Thyroid gland (tissue), 4 donors: ENCODE measurements at regions not wholly inside any gene's neighbourhood (a gene's known extent, or its start where the extent isn't known, plus 50 kb on each side); places are given as distances from the start of the nearest gene placed in this dataset.

ENCODE experiments used
- DNase-seq, 2 donors: peaks; one replicate each; pipeline ENCODE4 v3.0.0-alpha.2; 2019
- H3K27ac ChIP-seq, 3 donors: fragments of 200-600 bp; sonication (generic); 1 replicate in 2 of 3; 2 replicates in 1 of 3; pipeline ENCODE4 v1.5.1; 2016 to 2019; ENCODE audit warnings: mild to moderate bottlenecking in 1 of 3, moderate library complexity in 1 of 3
- H3K27me3 ChIP-seq: fragments of 200-600 bp; sonication (generic); one replicate; pipeline ENCODE4 v1.5.1; 2019
- H3K36me3 ChIP-seq, 2 donors: fragments of 200-600 bp; sonication (generic); one replicate each; pipeline ENCODE4 v1.5.1; 2016 to 2019
- H3K4me1 ChIP-seq, 2 donors: fragments of 200-600 bp; sonication (generic); one replicate each; pipeline ENCODE4 v1.5.1; 2017 to 2019
- H3K4me3 ChIP-seq, 3 donors: fragments of 200-600 bp; sonication (generic); replicated peaks in 1 of 3; 1 replicate in 2 of 3; 2 replicates in 1 of 3; pipeline ENCODE4 v1.5.1; 2016; ENCODE audit warnings: mild to moderate bottlenecking in 1 of 3
- H3K9me3 ChIP-seq: fragments of 200-600 bp; sonication (generic); one replicate; pipeline ENCODE4 v1.5.1; 2017
- CTCF ChIP-seq, 6 experiments: fragments of 200-600 bp in 3 of 6; fragments of 450-650 bp in 3 of 6; sonication (generic) in 3 of 6; IDR thresholded peaks; one replicate each; pipeline ENCODE4 v1.5.1; 2016 to 2019; ENCODE audit warnings: antibody characterized with exemption in 6 of 6, mild to moderate bottlenecking in 2 of 6, inconsistent platforms in 1 of 6, moderate library complexity in 1 of 6
- POLR2A ChIP-seq, 2 donors: fragments of 450-650 bp; IDR thresholded peaks; one replicate each; pipeline ENCODE4 v1.6.1; 2017; ENCODE audit warnings: antibody characterized with exemption in 2 of 2, mild to moderate bottlenecking in 2 of 2, moderate library complexity in 1 of 2
- WGBS, 2 donors: methylation state at CpG; one replicate each; pipeline ENCODE4 v1.1.5; 2017; 5-methylcytosine and 5-hydroxymethylcytosine counted together
- intact Hi-C: fragments of 100-400 bp; cut with DNase I; formaldehyde crosslinking; loops from one replicate; pipeline ENCODE4 v1.15.1; 2023

- Histone ChIP-seq H3K36me3 (no peaks in the 10 kb centered on the region), H3K4me1 (no peaks in the 10 kb centered on the region), H3K9me3 (no peaks in the 10 kb centered on the region), H3K27me3 (no peaks in the 10 kb centered on the region), H3K4me3 (no peak overlapping the region), H3K27ac (no peak overlapping the region)
- DNase-seq = peak in 1 of 2 donors; percentile 9
- no peak for TF ChIP-seq CTCF (IDR thresholded peaks at IDR 0.05)
- TF ChIP-seq POLR2A (IDR thresholded peaks at IDR 0.05) = no peak
- 63 to 71% methylated on average over 8 of the region's 8 CpGs for WGBS, 2 donors
- intact Hi-C loops = no loop called here
Measured at GRCh38 chr10:29119374-29119773, 169.5 kb upstream of the LYZL1 start.

GRCh38 chr10:29120216-29120615 lies 168.7 kb upstream of the LYZL1 start:
- 71 to 94% methylated on average over 3 of the region's 3 CpGs for WGBS, 2 donors
- H3K4me1 ChIP-seq = no peaks in the 10 kb centered on the region
- intact Hi-C loops = no loop called here

GRCh38 chr10:29124864-29125263 lies 164.0 kb upstream of the LYZL1 start:
- Histone ChIP-seq H3K27ac (no peak overlapping the region), H3K4me1 (no peaks in the 10 kb centered on the region), H3K4me3 (no peak overlapping the region), H3K9me3 (no peaks in the 10 kb centered on the region), H3K36me3 (no peaks in the 10 kb centered on the region), H3K27me3 (no peaks in the 10 kb centered on the region)
- intact Hi-C loops = no loop called here
- no peak for DNase-seq
- TF ChIP-seq POLR2A (IDR thresholded peaks at IDR 0.05) (no peak), CTCF (IDR thresholded peaks at IDR 0.05) (no peak)
- WGBS, 2 donors = 88 to 92% methylated on average over 6 of the region's 6 CpGs

More at GRCh38 chr10:29120216-29120615, 168.7 kb upstream of the LYZL1 start:
- no peak for TF ChIP-seq POLR2A (IDR thresholded peaks at IDR 0.05)
- TF ChIP-seq CTCF (IDR thresholded peaks at IDR 0.05) = no peak
- no peak overlapping the region for H3K27ac ChIP-seq
- H3K4me3 ChIP-seq = no peak overlapping the region
- no peaks in the 10 kb centered on the region for H3K27me3 ChIP-seq
- no peaks in the 10 kb centered on the region for H3K36me3 ChIP-seq
- no peak for DNase-seq
- H3K9me3 ChIP-seq = no peaks in the 10 kb centered on the region

GRCh38 chr10:29127037-29127700 lies 161.7 kb upstream of the LYZL1 start:
- H3K9me3 ChIP-seq = no peaks in the 10 kb centered on the region
- no peak overlapping the region for H3K27ac ChIP-seq
- WGBS, 2 donors = 59 to 66% methylated on average over 7 of the region's 7 CpGs
- H3K27me3 ChIP-seq = no peaks in the 10 kb centered on the region
- no peak for TF ChIP-seq POLR2A (IDR thresholded peaks at IDR 0.05)
- TF ChIP-seq CTCF (IDR thresholded peaks at IDR 0.05) = no peak
- no peak overlapping the region for H3K4me3 ChIP-seq
- no peaks in the 10 kb centered on the region for H3K36me3 ChIP-seq
- intact Hi-C loops = no loop called here
- peaks cover 0 to 2% of the 10 kb centered on the region in 2 donors for H3K4me1 ChIP-seq
- no peak for DNase-seq

- Histone ChIP-seq H3K27me3 (no peaks in the 10 kb centered on the region), H3K4me3 (no peak overlapping the region), H3K4me1 (peaks cover under 1 to 7% of the 10 kb centered on the region in 2 donors), H3K9me3 (no peaks in the 10 kb centered on the region), H3K27ac (no peak overlapping the region), H3K36me3 (no peaks in the 10 kb centered on the region)
- TF ChIP-seq POLR2A (IDR thresholded peaks at IDR 0.05) (no peak), CTCF (IDR thresholded peaks at IDR 0.05) (no peak)
- no peak for DNase-seq
- intact Hi-C loops = no loop called here
- 73 to 81% methylated on average over 3 of the region's 3 CpGs for WGBS, 2 donors
Measured at GRCh38 chr10:29127731-29128130, 161.1 kb upstream of the LYZL1 start.
